Ascending aorta (tissue), 2 donors: ENCODE measurements at regions not wholly inside any gene's neighbourhood (a gene's known extent, or its start where the extent isn't known, plus 50 kb on each side); places are given as distances from the start of the nearest gene placed in this dataset.

Experiments used
- DNase-seq, 2 donors: peaks; one replicate each; pipeline ENCODE4 v3.0.0-alpha.2; 2019; ENCODE audit warnings: low spot score in 2 of 2
- H3K27ac ChIP-seq, 2 donors: fragments of 200-600 bp; sonication (generic); one replicate each; pipeline ENCODE4 v1.5.1; 2016 to 2017; ENCODE audit warnings: mild to moderate bottlenecking in 1 of 2
- H3K27me3 ChIP-seq: fragments of 200-600 bp; sonication (generic); one replicate; pipeline ENCODE4 v1.5.1; 2017
- H3K36me3 ChIP-seq, 2 donors: fragments of 200-600 bp; sonication (generic); one replicate each; pipeline ENCODE4 v1.5.1; 2016
- H3K4me1 ChIP-seq, 2 donors: fragments of 200-600 bp; sonication (generic); one replicate each; pipeline ENCODE4 v1.5.1; 2016 to 2017; ENCODE audit warnings: mild to moderate bottlenecking in 1 of 2
- H3K4me3 ChIP-seq, 2 donors: fragments of 200-600 bp; sonication (generic); one replicate each; pipeline ENCODE4 v1.5.1; 2016 to 2017; ENCODE audit warnings: mild to moderate bottlenecking in 1 of 2
- H3K9me3 ChIP-seq, 2 donors: fragments of 200-600 bp; sonication (generic); one replicate each; pipeline ENCODE4 v1.5.1; 2016
- intact Hi-C: fragments of 100-400 bp; cut with DNase I; formaldehyde crosslinking; loops from one replicate; pipeline ENCODE4 v1.15.1; 2023
- TF ChIP-seq, protein P1 (sequence below), 3 experiments: fragments of 200-600 bp in 2 of 3; fragments of 450-650 bp in 1 of 3; sonication (generic) in 2 of 3; IDR thresholded peaks; one replicate each; pipeline ENCODE4 v1.5.1; 2016 to 2019; ENCODE audit warnings: antibody characterized with exemption in 3 of 3, mild to moderate bottlenecking in 1 of 3, moderate library complexity in 1 of 3

DNA sequence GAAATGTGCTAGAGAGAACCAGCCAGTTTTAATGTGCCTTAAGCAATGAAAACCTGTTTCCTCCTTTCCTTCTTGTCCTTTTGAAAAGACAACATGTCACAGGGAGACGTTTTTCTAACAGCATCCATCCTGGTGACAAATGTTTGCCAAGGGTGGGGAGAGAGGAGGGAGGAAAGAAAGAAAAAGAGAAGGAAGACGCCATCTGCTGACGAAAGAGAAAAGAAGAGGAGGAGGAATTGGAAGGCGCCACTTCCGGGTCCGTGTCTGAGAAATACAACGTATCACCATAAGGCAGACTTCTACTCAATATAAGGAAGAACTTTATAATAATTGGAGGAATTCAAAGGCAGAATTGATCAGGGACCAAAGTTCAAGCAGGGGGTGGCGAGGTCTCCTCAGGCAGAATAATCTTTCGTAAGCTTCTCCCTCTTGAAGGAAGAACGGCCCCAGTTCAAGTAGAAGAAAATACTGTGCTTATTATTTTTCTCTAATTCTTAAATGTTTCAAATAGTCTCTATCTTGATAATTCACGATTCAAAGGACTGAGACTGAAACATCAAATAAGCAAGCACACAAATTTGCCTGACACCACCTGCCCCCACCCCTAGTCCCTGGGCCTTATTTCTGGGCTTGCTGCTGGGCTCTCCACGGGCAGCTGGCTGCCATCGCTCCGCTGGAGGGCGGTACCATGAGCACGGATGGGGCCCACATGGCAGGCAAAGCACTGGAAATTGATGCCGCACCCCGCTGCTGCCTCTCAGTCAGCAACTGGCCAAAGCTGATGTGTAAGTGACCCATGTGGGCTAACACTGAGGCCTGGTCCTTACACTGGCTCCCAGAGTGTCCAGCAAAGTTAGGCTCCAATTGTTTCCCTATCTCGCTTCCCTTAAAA, 273.7 kb upstream of the KLF14 start:
- Histone ChIP-seq H3K36me3 (peaks cover 0 to 3% of the 10 kb centered on the region in 2 donors), H3K9me3 (peaks cover 0 to 2% of the 10 kb centered on the region in 2 donors), H3K4me1 (peaks cover 11 to 37% of the 10 kb centered on the region in 2 donors), H3K27ac (peak overlapping the region; percentile 75 to 79), H3K27me3 (no peaks in the 10 kb centered on the region), H3K4me3 (no peak overlapping the region)
- intact Hi-C loops: loop anchor here (2.0 kb wide), 2 partner anchors 21 to 111 kb away; no protein-coding TSS in a partner anchor
- TF ChIP-seq, protein P1, sequence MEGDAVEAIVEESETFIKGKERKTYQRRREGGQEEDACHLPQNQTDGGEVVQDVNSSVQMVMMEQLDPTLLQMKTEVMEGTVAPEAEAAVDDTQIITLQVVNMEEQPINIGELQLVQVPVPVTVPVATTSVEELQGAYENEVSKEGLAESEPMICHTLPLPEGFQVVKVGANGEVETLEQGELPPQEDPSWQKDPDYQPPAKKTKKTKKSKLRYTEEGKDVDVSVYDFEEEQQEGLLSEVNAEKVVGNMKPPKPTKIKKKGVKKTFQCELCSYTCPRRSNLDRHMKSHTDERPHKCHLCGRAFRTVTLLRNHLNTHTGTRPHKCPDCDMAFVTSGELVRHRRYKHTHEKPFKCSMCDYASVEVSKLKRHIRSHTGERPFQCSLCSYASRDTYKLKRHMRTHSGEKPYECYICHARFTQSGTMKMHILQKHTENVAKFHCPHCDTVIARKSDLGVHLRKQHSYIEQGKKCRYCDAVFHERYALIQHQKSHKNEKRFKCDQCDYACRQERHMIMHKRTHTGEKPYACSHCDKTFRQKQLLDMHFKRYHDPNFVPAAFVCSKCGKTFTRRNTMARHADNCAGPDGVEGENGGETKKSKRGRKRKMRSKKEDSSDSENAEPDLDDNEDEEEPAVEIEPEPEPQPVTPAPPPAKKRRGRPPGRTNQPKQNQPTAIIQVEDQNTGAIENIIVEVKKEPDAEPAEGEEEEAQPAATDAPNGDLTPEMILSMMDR (IDR thresholded peaks at IDR 0.05): peak; percentile 46 to 66 (median 55)
- DNase-seq: peak in 1 of 2 donors; percentile 79

DNA sequence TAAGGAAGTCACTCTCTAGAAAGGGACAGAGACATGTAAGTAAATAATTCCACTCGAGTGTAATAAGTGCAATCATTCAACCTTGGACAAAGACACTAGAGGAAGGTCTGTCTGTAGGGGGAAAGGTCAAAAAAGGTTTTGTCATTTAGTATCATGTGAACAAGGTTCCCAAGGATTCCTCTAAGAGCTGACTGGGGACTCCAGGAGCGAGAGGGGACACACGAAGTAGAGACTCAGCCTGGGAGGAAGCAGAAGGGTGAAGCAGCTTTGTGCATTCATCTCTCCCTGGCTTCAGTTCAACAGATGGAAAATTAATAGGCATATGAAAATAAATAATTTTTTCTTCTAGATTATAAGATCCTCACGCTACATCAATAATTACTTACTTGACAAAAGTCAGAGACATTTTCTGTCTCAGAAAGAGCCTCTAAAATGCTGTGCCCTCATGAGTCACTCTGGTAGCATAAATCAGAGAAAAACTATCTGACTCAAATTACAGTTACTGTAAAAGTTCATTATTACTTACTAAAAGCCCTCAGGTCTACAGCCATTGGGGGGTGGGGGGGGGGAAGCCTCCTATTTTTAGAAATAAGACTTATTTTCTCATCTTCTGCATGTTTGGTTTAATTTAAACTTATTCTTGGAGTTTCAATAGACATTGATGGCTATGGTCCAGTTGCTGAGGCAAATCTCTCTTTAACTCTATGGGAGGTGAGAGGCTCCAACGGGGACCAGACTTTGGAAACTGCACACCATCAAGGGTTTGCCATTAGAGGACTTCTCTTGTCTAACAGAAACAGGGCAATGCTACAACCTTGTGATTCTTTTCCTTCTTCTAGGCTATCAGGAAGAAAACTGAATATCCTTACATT, 275.1 kb upstream of the KLF14 start:
- no peak for DNase-seq
- no peaks in the 10 kb centered on the region for H3K9me3 ChIP-seq
- TF ChIP-seq, protein P1 (IDR thresholded peaks at IDR 0.05): no peak
- peak overlapping the region; percentile 75 to 79 for H3K27ac ChIP-seq
- intact Hi-C loops: no loop called here
- peaks cover 13 to 50% of the 10 kb centered on the region in 2 donors for H3K4me1 ChIP-seq
- H3K36me3 ChIP-seq: no peaks in the 10 kb centered on the region
- no peaks in the 10 kb centered on the region for H3K27me3 ChIP-seq
- no peak overlapping the region for H3K4me3 ChIP-seq

DNA sequence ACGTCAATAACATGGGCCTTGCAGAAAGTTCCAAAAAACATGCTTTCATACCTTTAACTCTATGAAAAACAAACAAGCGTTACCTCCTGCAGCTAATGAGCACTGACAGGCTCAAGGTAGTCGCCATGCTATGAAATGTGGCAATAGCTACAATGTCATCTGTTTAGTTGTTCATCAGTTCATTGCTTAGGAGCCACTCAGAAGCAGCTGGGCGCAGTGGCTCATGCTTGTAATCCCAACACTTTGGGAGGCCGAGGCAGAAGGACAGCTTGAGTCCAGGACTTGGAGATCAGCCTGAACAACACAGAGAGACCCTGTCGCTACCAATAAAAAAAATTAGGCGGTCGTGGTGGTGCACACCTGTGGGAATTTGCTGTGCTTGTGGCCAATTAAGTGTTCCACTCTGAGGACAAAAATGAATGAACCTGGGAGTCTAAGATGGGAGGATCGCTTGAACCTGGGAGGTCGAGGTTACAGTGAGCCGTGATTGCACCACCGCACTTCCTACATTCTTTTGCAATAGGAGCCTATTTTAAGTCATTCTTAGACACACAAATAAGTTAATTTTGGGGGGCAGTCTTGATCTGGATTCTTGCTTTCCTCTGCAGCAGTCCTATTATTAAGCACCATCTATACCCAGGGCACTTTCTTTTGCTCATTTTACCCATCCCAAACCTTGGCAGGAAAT, 276.2 kb upstream of the KLF14 start:
- Histone ChIP-seq H3K4me1 (peaks cover 13 to 56% of the 10 kb centered on the region in 2 donors), H3K27me3 (no peaks in the 10 kb centered on the region), H3K27ac (peak overlapping the region in 1 of 2 donors; percentile 7), H3K36me3 (no peaks in the 10 kb centered on the region), H3K9me3 (no peaks in the 10 kb centered on the region), H3K4me3 (no peak overlapping the region)
- DNase-seq: no peak
- intact Hi-C loops: no loop called here
- TF ChIP-seq, protein P1 (IDR thresholded peaks at IDR 0.05): no peak

DNA sequence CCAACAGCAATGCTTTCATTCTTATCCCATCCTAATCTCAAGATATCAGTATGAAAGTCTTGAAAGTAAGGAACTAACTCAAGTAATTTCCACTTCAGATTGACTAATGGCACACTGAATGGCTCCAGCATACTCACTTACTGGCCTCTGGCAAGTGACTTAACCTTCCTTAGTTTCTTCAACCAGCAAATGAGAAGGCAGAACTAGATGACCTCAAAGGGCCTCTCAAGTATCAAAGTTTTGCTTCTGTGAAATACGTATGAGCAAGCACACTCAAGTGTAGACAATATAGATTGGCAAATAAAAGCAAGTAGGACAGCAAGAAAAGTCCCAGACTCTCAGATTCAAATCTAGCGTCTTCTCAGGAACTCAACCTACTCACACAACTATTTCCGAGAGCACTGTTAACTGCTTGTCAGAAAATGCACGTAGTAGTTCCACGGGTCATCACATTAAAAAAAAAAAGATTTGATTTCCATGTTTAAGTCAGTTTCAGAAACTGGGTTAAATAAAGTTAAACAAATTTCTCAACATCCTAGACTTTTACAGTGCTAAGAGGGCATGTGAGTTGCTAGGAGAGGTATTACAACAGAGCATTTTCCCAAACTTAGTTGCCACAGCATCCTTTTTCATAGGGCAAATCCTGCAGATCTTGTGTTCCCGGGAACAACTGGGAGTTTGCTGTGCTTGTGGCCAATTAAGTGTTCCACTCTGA, 276.9 kb upstream of the KLF14 start:
- Histone ChIP-seq H3K36me3 (no peaks in the 10 kb centered on the region), H3K27ac (peak overlapping the region; percentile 48 to 51), H3K4me1 (peaks cover 13 to 56% of the 10 kb centered on the region in 2 donors), H3K27me3 (no peaks in the 10 kb centered on the region), H3K9me3 (no peaks in the 10 kb centered on the region), H3K4me3 (no peak overlapping the region)
- TF ChIP-seq, protein P1 (IDR thresholded peaks at IDR 0.05): no peak
- intact Hi-C loops: no loop called here
- DNase-seq: no peak

DNA sequence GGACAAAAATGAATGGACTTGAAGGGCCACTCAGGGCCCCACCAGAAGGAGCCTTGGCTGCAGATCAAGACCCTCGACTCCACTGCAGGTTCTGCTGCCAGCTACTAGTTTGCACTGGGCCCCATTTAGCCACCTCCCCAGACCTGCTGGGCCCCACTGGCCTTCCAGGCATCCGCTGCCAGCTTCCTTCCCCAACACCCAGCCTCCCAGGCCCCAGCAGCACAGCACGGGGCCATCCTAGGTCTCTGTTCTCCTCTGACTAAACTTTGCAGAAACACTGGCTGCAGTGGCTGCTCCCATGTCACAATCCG, 277.4 kb upstream of the KLF14 start:
- no peaks in the 10 kb centered on the region for H3K27me3 ChIP-seq
- DNase-seq: no peak
- peak overlapping the region; percentile 48 to 51 for H3K27ac ChIP-seq
- TF ChIP-seq, protein P1 (IDR thresholded peaks at IDR 0.05): no peak
- intact Hi-C loops: no loop called here
- H3K9me3 ChIP-seq: no peaks in the 10 kb centered on the region
- H3K4me3 ChIP-seq: no peak overlapping the region
- no peaks in the 10 kb centered on the region for H3K36me3 ChIP-seq
- H3K4me1 ChIP-seq: peaks cover 13 to 60% of the 10 kb centered on the region in 2 donors
